ENCODE measurements at regions not wholly inside any gene's neighbourhood (a gene's known extent, or its start where the extent isn't known, plus 50 kb on each side); places are given as distances from the start of the nearest gene placed in this dataset.

GRCh38 chr9:13817754-13818278, 496.1 kb downstream of the NFIB start:
- Histone ChIP-seq H2AFZ (ENCODE audit: control insufficient read depth, low read depth, low read length) (no peak overlapping the region), H3K27ac (ENCODE audit: control insufficient read depth, insufficient read depth) (no peak overlapping the region), H4K20me1 (ENCODE audit: control insufficient read depth, insufficient read depth) (no peaks in the 10 kb centered on the region), H3K9me3 (replicated peaks; ENCODE audit: control insufficient read depth, insufficient read depth, low read length) (no peaks in the 10 kb centered on the region), H3K4me3 (no peak overlapping the region), H3K27me3 (replicated peaks in 1 of 2; ENCODE audit: control insufficient read depth in 2 of 2, insufficient read depth in 2 of 2, low read length in 1 of 2) (no peaks in the 10 kb centered on the region), H3K4me1 (ENCODE audit: control insufficient read depth, insufficient read depth, low read length) (no peaks in the 10 kb centered on the region), H3K4me2 (ENCODE audit: control insufficient read depth, insufficient read depth) (no peak overlapping the region), H3K36me3 (ENCODE audit: control insufficient read depth in 2 of 2, insufficient read depth in 2 of 2, low read length in 1 of 2) (no peaks in the 10 kb centered on the region), H3K9ac (ENCODE audit: control insufficient read depth, insufficient read depth, low read length) (no peak overlapping the region), H3K79me2 (ENCODE audit: control insufficient read depth, insufficient read depth, low read length) (no peaks in the 10 kb centered on the region)
- intact Hi-C loops (cut with micrococcal nuclease; ENCODE audit: unreplicated experiment) (no loop called here), in situ Hi-C loops (cut with MboI) (no loop called here)
- SMC1A ChIA-PET (ENCODE audit: uncharacterized antibody, unreplicated experiment), result interaction anchor here (0.5 kb wide), 1 partner anchor 31 kb away, joined by 3 read pairs; no protein-coding TSS in a partner anchor
- RAD21 ChIA-PET (ENCODE audit: unreplicated experiment), result no interaction called here
- no peak for ATAC-seq
- BruUV-seq (replicated peaks), result no TSS peak
- WGBS (ENCODE audit: insufficient coverage, insufficient replicate concordance, low lambda C conversion rate, missing lambda C conversion rate), result 0% methylated on average over 1 of the region's 1 CpG
- CTCF ChIA-PET, result no interaction called here
- no peak for FAIRE-seq
- no peak for DNase-seq (ENCODE audit: low read depth, low spot score)
- POLR2A ChIA-PET, result no interaction called here
- no peak for TF ChIP-seq CHD4 (IDR thresholded peaks at IDR 0.05)
- TF ChIP-seq CHD2 (IDR thresholded peaks at IDR 0.05; ENCODE audit: borderline replicate concordance, low read depth, low read length), result no peak
- TF ChIP-seq, protein P1, sequence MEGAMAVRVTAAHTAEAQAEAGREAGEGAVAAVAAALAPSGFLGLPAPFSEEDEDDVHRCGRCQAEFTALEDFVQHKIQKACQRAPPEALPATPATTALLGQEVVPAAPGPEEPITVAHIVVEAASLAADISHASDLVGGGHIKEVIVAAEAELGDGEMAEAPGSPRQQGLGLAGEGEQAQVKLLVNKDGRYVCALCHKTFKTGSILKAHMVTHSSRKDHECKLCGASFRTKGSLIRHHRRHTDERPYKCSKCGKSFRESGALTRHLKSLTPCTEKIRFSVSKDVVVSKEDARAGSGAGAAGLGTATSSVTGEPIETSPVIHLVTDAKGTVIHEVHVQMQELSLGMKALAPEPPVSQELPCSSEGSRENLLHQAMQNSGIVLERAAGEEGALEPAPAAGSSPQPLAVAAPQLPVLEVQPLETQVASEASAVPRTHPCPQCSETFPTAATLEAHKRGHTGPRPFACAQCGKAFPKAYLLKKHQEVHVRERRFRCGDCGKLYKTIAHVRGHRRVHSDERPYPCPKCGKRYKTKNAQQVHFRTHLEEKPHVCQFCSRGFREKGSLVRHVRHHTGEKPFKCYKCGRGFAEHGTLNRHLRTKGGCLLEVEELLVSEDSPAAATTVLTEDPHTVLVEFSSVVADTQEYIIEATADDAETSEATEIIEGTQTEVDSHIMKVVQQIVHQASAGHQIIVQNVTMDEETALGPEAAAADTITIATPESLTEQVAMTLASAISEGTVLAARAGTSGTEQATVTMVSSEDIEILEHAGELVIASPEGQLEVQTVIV (IDR thresholded peaks at IDR 0.05; ENCODE audit: borderline replicate concordance, partially characterized antibody), result no peak
- no peak for TF ChIP-seq PML (IDR thresholded peaks at IDR 0.05; ENCODE audit: low read length)
- TF ChIP-seq JUND (IDR thresholded peaks at IDR 0.05; ENCODE audit: low read depth, low read length), result no peak

GRCh38 chr9:13816837-13817236, 497.1 kb downstream of the NFIB start:
- in situ Hi-C loops (cut with MboI), result no loop called here
- TF ChIP-seq BRCA1 (IDR thresholded peaks at IDR 0.05; ENCODE audit: low read depth, low read length), result no peak
- TF ChIP-seq JUNB (IDR thresholded peaks at IDR 0.05), result no peak
- TF ChIP-seq, protein P2, sequence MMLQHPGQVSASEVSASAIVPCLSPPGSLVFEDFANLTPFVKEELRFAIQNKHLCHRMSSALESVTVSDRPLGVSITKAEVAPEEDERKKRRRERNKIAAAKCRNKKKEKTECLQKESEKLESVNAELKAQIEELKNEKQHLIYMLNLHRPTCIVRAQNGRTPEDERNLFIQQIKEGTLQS (IDR thresholded peaks at IDR 0.05; ENCODE audit: borderline replicate concordance, extremely low read depth, low read depth, low read length), result no peak
- no peak for TF ChIP-seq ZNF384 (IDR thresholded peaks at IDR 0.05; ENCODE audit: borderline replicate concordance, low read depth, low read length)
- ChIA-PET SMC1A (ENCODE audit: uncharacterized antibody, unreplicated experiment) (no interaction called here), CTCF (no interaction called here), RAD21 (ENCODE audit: unreplicated experiment) (no interaction called here), POLR2A (no interaction called here)
- ATAC-seq, result no peak
- Histone ChIP-seq H3K9me3 (replicated peaks; ENCODE audit: control insufficient read depth, insufficient read depth, low read length) (no peaks in the 10 kb centered on the region), H3K79me2 (ENCODE audit: control insufficient read depth, insufficient read depth, low read length) (no peaks in the 10 kb centered on the region), H3K27me3 (replicated peaks in 1 of 2; ENCODE audit: control insufficient read depth in 2 of 2, insufficient read depth in 2 of 2, low read length in 1 of 2) (no peaks in the 10 kb centered on the region), H3K9ac (ENCODE audit: control insufficient read depth, insufficient read depth, low read length) (no peak overlapping the region), H3K4me3 (no peak overlapping the region), H4K20me1 (ENCODE audit: control insufficient read depth, insufficient read depth) (no peaks in the 10 kb centered on the region), H2AFZ (ENCODE audit: control insufficient read depth, low read depth, low read length) (no peak overlapping the region), H3K4me1 (ENCODE audit: control insufficient read depth, insufficient read depth, low read length) (no peaks in the 10 kb centered on the region), H3K4me2 (ENCODE audit: control insufficient read depth, insufficient read depth) (no peak overlapping the region), H3K27ac (ENCODE audit: control insufficient read depth, insufficient read depth) (no peak overlapping the region), H3K36me3 (ENCODE audit: control insufficient read depth in 2 of 2, insufficient read depth in 2 of 2, low read length in 1 of 2) (no peaks in the 10 kb centered on the region)
- no TSS peak for BruUV-seq (replicated peaks)
- no peak for FAIRE-seq
- no peak for DNase-seq (ENCODE audit: low read depth, low spot score)
- WGBS (ENCODE audit: insufficient coverage, insufficient replicate concordance, low lambda C conversion rate, missing lambda C conversion rate), result 13% methylated on average over 3 of the region's 3 CpGs
- intact Hi-C loops (cut with micrococcal nuclease; ENCODE audit: unreplicated experiment), result no loop called here
